SIG-M5 treated with dmso at 0.1 percent for 504 hours (cell line): ENCODE measurements at regions not wholly inside any gene's neighbourhood (a gene's known extent, or its start where the extent isn't known, plus 50 kb on each side); places are given as distances from the start of the nearest gene placed in this dataset.
"Not testable (repeated sequence)": the region's sequence is repeated elsewhere in the genome, so short reads cannot be mapped to it uniquely, and the experiment has no call there.

Source experiments
- DNase-seq: peaks from one replicate; lab custom pipeline; 2025; ENCODE audit not compliant: unreplicated experiment; lab: John Stamatoyannopoulos, UW

- no peak for DNase-seq
Observed at GRCh38 chr5:27220752-27221151, 182.4 kb upstream of the CDH9 start.

DNA sequence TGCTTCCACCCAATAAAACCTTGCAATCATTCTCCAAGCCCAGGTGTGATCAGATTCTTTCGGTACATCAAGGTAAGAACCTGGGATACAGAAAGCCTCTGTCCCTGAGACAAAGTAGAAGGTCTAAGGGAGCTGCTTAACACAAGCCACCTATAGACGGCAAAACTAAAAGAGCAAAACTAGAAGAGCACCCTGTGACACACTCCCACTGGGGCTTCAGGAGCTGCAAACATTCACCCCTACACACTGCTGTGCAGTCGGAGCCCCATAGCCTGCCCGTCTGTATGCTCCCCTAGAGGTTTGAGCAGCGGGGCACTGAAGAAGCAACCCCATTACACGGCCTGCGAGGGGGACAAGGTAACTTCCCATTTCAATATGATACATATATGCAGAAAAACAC lies 179.6 kb upstream of the CDH9 start:
- no peak for DNase-seq

DNA sequence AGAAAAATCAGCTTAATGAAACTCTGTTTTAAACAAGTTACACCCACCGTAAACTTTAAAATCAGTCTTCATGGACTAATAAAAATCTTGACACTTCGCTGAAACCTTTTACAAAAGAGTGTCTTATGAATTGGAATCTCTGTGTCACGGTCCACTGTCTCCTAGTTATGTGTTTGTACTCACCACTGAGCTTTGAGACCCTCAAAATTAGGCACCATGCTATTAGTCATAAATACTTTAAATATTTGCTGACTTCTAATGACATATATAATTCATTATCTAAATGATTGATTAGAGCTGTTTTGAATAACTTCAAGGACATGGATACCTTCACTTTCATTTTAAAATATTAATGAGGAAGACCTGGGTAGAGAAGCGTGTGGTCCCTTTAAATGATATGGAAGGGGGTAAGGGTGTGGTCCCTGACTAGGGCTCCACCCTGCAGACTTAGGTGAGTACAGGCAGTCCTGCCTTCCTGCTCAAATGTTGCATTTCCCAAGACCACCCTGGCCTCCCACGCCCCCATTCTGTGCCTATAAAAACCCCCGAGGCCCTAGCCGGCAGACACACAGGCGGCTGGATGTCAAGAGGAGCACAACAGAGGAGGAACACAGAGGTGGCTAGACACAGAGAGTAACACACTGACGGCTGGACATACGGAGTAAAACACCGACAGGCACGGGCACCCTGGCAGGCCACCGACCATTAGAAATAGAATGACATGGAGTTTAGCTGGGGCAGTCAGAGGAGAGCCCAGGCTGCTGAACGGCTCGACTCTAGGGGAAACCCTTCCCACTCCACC lies 179.0 kb upstream of the CDH9 start:
- DNase-seq = no peak

GRCh38 chr5:27216367-27216950 lies 178.1 kb upstream of the CDH9 start:
- DNase-seq = no peak

- no peak for DNase-seq
Observed at GRCh38 chr5:27208051-27208450, 169.7 kb upstream of the CDH9 start.

- DNase-seq = no peak
Observed at GRCh38 chr5:27191786-27192510, 153.6 kb upstream of the CDH9 start.

- no peak for DNase-seq
Observed at GRCh38 chr5:27172693-27173092, 134.3 kb upstream of the CDH9 start.

DNA sequence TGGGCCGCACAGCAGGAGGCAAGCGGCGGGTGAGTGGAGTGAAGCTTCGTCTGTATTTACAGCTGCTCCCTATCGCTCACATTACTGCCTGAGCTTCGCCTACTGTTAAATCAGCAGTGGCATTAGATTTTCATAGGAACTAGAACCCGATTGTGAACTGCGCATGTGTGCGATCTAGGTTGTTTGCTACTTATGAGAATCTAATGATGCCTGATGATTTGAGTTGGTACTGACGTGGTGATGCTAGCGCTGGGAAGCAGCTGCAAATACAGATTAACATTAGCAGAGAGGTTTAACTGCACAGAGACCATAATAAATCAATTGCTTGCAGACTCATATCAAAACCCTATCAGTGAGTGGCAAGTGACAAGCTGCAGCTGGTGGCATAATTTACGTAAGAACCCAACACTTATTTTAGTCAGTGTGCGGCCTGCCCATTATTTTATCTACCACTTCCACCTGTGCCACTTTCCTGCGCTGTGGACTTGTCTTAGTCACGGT lies 133.4 kb upstream of the CDH9 start:
- DNase-seq = no peak

GRCh38 chr5:27158775-27159174 lies 120.4 kb upstream of the CDH9 start:
- no peak for DNase-seq

- DNase-seq = no peak
Observed at GRCh38 chr5:27158171-27158570, 119.8 kb upstream of the CDH9 start.

DNA sequence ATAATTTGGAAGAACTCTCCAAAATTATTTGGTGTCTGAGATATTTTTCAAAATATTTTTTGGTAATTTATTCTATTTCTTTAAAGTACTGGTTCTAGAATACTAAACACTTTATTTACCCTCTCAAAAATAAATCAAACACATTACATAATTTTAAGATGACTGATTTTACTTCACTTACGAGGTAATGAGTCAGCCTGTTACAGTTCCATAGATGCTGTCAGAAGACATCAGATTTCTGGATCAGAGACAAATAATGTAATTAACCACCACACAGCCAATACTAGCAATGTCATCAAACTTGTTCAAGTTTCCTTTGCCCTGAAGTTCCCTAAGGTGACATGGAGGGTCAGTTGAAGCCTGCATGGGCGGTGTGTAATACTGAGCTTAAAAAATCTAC lies 106.1 kb upstream of the CDH9 start:
- no peak for DNase-seq

GRCh38 chr5:27140831-27141230 lies 102.4 kb upstream of the CDH9 start:
- no peak for DNase-seq

DNA sequence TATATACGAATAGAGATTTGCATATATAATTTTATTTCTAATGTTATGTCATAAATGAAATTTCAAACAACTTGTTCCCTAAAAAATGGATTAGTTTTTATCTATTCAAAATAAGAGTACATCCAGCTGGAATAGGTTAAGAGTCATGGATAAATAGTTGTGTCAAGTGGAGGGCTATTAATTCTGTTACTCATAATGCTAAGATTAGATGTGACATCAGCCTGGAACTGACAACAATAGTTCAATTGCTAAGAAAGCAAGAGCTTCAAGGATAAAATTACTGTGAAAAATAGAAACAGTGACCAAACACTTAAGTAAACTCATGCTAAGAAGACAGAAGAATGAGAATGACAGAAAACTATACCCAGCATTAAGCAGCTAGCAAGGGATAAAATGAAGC lies 92.2 kb upstream of the CDH9 start:
- no peak for DNase-seq

DNA sequence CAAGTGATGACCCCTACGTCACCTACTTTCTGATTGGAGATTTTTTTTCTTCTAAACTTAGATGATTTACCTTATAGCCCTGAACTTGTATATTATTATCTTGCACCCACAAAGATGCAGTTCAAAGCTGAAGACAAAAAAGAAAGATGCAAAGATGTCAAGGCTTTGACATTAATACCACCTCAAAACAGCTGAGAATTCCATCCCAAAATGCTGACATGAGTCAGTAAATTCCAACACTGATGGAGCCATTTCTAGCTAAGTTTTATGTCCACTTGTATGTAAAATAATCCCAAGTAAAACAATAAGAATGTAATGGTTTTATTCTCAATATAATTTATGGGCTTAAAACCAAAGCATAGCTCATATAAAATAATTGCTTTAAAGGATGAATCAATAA lies 91.5 kb upstream of the CDH9 start:
- no peak for DNase-seq

- no peak for DNase-seq
Observed at GRCh38 chr5:27125856-27126255, 87.5 kb upstream of the CDH9 start.

GRCh38 chr5:27124590-27124989 lies 86.2 kb upstream of the CDH9 start:
- DNase-seq = peak; percentile 55

DNA sequence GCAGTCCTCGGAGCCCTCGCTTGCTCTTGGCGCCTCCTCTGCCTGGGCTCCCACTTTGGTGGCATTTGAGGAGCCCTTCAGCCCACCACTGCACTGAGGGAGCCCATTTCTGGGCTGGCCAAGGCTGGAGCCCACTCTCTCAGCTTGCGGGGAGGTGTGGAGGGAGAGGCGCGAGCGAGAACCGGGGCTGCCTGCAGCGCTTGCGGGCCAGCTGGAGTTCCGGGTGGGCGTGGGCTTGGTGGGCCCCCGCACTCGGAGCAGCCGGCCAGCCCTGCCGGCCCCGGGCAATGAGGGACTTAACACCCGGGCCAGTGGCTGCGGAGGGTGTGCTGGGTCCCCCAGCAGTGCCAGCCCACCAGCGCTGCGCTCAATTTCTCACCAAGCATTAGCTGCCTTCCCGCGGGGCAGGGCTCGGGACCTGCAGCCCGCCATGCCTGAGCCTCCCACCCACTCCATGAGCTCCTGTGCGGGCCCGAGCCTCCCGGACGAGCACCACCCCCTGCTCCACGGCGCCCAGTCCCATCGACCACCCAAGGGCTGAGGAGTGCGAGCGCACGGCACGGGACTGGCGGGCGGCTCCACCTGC lies 81.4 kb upstream of the CDH9 start:
- DNase-seq = not testable (repeated sequence)

GRCh38 chr5:27103486-27103885 lies 65.1 kb upstream of the CDH9 start:
- no peak for DNase-seq

GRCh38 chr5:27095761-27096160 lies 57.4 kb upstream of the CDH9 start:
- not testable (repeated sequence) for DNase-seq

- no peak for DNase-seq
Observed at GRCh38 chr5:27093279-27093678, 54.9 kb upstream of the CDH9 start.

GRCh38 chr5:27091858-27092257 lies 53.5 kb upstream of the CDH9 start:
- DNase-seq = no peak

- not testable (repeated sequence) for DNase-seq
Observed at GRCh38 chr5:27088822-27089221, 50.4 kb upstream of the CDH9 start.
